H9 (cell line): ENCODE measurements at regions not wholly inside any gene's neighbourhood (a gene's known extent, or its start where the extent isn't known, plus 50 kb on each side); places are given as distances from the start of the nearest gene placed in this dataset.

ENCODE experiments used
- DNase-seq: peaks from one replicate; pipeline ENCODE4 v3.0.0-alpha.2; 2017
- H2AFZ ChIP-seq: one replicate; pipeline ENCODE4 v1.6.1; 2013; ENCODE audit warnings: mild to moderate bottlenecking, low read length, control low read depth, moderate library complexity
- H2AK5ac ChIP-seq: 2 replicates; pipeline ENCODE4 v1.6.1; 2013; ENCODE audit warnings: low read length, control low read depth, mixed read lengths; ENCODE audit not compliant: insufficient read length
- H2BK120ac ChIP-seq: one replicate; pipeline ENCODE4 v1.6.1; 2013; ENCODE audit warnings: low read depth, mild to moderate bottlenecking, low read length, control low read depth, inconsistent platforms; ENCODE audit not compliant: poor library complexity, severe bottlenecking
- H2BK12ac ChIP-seq: 2 replicates; pipeline ENCODE4 v1.6.1; 2013; ENCODE audit warnings: low read length, control low read depth, mixed read lengths, low read depth; ENCODE audit not compliant: insufficient read length
- H2BK15ac ChIP-seq: 2 replicates; pipeline ENCODE4 v1.6.1; 2013; ENCODE audit warnings: low read depth, low read length, control low read depth
- H2BK20ac ChIP-seq: one replicate; pipeline ENCODE4 v1.6.1; 2013; ENCODE audit warnings: low read depth, mild to moderate bottlenecking, low read length, control low read depth, inconsistent platforms; ENCODE audit not compliant: poor library complexity, severe bottlenecking
- H2BK5ac ChIP-seq: 2 replicates; pipeline ENCODE4 v1.6.1; 2013; ENCODE audit warnings: low read length, control low read depth, mixed read lengths; ENCODE audit not compliant: insufficient read length
- H3K14ac ChIP-seq: 2 replicates; pipeline ENCODE4 v1.6.1; 2013; ENCODE audit warnings: low read length, control low read depth; ENCODE audit not compliant: insufficient read depth
- H3K18ac ChIP-seq: 2 replicates; pipeline ENCODE4 v1.6.1; 2013; ENCODE audit warnings: low read depth, mild to moderate bottlenecking, mixed read lengths, low read length, control low read depth; ENCODE audit not compliant: insufficient read length
- H3K23ac ChIP-seq: 2 replicates; pipeline ENCODE4 v1.6.1; 2013; ENCODE audit warnings: low read length, control low read depth, mixed read lengths, low read depth; ENCODE audit not compliant: insufficient read length
- H3K23me2 ChIP-seq: 2 replicates; pipeline ENCODE4 v1.6.1; 2013; ENCODE audit warnings: low read depth, mild to moderate bottlenecking, mixed read lengths, low read length, control low read depth; ENCODE audit not compliant: insufficient read length, poor library complexity, severe bottlenecking
- H3K27ac ChIP-seq: 2 replicates; pipeline ENCODE4 v1.5.1; 2013; ENCODE audit warnings: low read length, control low read depth, mixed read lengths, low read depth; ENCODE audit not compliant: insufficient read length
- H3K27me3 ChIP-seq: 2 replicates; pipeline ENCODE4 v1.6.1; 2013; ENCODE audit warnings: low read length, control low read depth, inconsistent platforms; ENCODE audit not compliant: insufficient read depth
- H3K4ac ChIP-seq: 2 replicates; pipeline ENCODE4 v1.6.1; 2013; ENCODE audit warnings: low read depth, mild to moderate bottlenecking, control low read depth, inconsistent platforms, low read length, moderate library complexity
- H3K4me1 ChIP-seq: 2 replicates; pipeline ENCODE4 v1.6.1; 2013; ENCODE audit warnings: low read length, control low read depth, inconsistent platforms; ENCODE audit not compliant: insufficient read depth
- H3K4me2 ChIP-seq: 2 replicates; pipeline ENCODE4 v1.6.1; 2013; ENCODE audit warnings: low read length, control low read depth, mixed read lengths; ENCODE audit not compliant: insufficient read length, insufficient read depth
- H3K56ac ChIP-seq: 2 replicates; pipeline ENCODE4 v1.6.1; 2013; ENCODE audit warnings: low read depth, mild to moderate bottlenecking, mixed read lengths, low read length, control low read depth; ENCODE audit not compliant: insufficient read length
- H3K79me1 ChIP-seq: 2 replicates; pipeline ENCODE4 v1.6.1; 2013; ENCODE audit warnings: low read depth, mild to moderate bottlenecking, moderate library complexity, low read length, control low read depth, inconsistent platforms; ENCODE audit not compliant: insufficient read depth, poor library complexity, severe bottlenecking
- H3K79me2 ChIP-seq: 2 replicates; pipeline ENCODE4 v1.6.1; 2013; ENCODE audit warnings: low read length, control low read depth, inconsistent platforms; ENCODE audit not compliant: insufficient read depth
- H3K9ac ChIP-seq: 2 replicates; pipeline ENCODE4 v1.6.1; 2013; ENCODE audit warnings: low read length, control low read depth, mixed read lengths; ENCODE audit not compliant: insufficient read length; ENCODE audit errors: extremely low read depth
- H3K9me3 ChIP-seq: one replicate; pipeline ENCODE4 v1.6.1; 2013; ENCODE audit warnings: low read depth, low read length, inconsistent platforms; ENCODE audit not compliant: control insufficient read depth
- H3T11ph ChIP-seq: one replicate; pipeline ENCODE4 v1.6.1; 2013; ENCODE audit warnings: mild to moderate bottlenecking, low read length, control low read depth, inconsistent platforms
- H4K20me1 ChIP-seq: one replicate; pipeline ENCODE4 v1.6.1; 2013; ENCODE audit not compliant: control insufficient read depth, insufficient read length, insufficient read depth
- H4K5ac ChIP-seq: 2 replicates; pipeline ENCODE4 v1.6.1; 2013; ENCODE audit warnings: low read depth, mild to moderate bottlenecking, mixed read lengths, low read length, control low read depth; ENCODE audit not compliant: insufficient read length
- H4K8ac ChIP-seq: replicated peaks from 2 replicates; pipeline ENCODE4 v1.6.1; 2013; ENCODE audit warnings: low read length, control low read depth, mixed read lengths, low read depth; ENCODE audit not compliant: insufficient read length
- H4K91ac ChIP-seq: 2 replicates; pipeline ENCODE4 v1.6.1; 2013; ENCODE audit warnings: low read depth, mild to moderate bottlenecking, moderate library complexity, mixed read lengths, low read length, control low read depth; ENCODE audit not compliant: insufficient read length
- H3K27ac Mint-ChIP-seq, 3 experiments: 2 replicates in 2 of 3; 3 replicates in 1 of 3; pipeline ENCODE4 v1.8.0; 2020 to 2021; ENCODE audit warnings: mixed read lengths in 3 of 3, mild to moderate bottlenecking in 1 of 3, moderate library complexity in 1 of 3
- H3K27me3 Mint-ChIP-seq: 2 replicates; pipeline ENCODE4 v1.8.0; 2021; ENCODE audit warnings: low read depth, mild to moderate bottlenecking, moderate library complexity, mixed read lengths
- H3K36me3 Mint-ChIP-seq, 3 experiments: 2 replicates in 2 of 3; 3 replicates in 1 of 3; pipeline ENCODE4 v1.8.0; 2020 to 2021; ENCODE audit warnings: low read depth in 3 of 3, mixed read lengths in 3 of 3; ENCODE audit not compliant: insufficient read depth in 1 of 3
- H3K4me1 Mint-ChIP-seq, 2 experiments: 2 replicates each; pipeline ENCODE4 v1.8.0; 2020; ENCODE audit warnings: mixed read lengths in 2 of 2
- H3K4me3 Mint-ChIP-seq, 2 experiments: 2 replicates in 1 of 2; 3 replicates in 1 of 2; pipeline ENCODE4 v1.8.0; 2020 to 2021; ENCODE audit warnings: mild to moderate bottlenecking in 2 of 2, mixed read lengths in 2 of 2, moderate library complexity in 1 of 2
- H3K9me3 Mint-ChIP-seq, 2 experiments: 2 replicates in 1 of 2; 3 replicates in 1 of 2; pipeline ENCODE4 v1.8.0; 2020; ENCODE audit warnings: mild to moderate bottlenecking in 2 of 2, mixed read lengths in 2 of 2, moderate library complexity in 1 of 2
- WGBS: extraction: QIAGEN DNeasy Blood & Tissue Kit; methylation state at CpG from one replicate; pipeline ENCODE4 v1.1.7; 2013; ENCODE audit warnings: missing lambda C conversion rate, low lambda C conversion rate, mixed read lengths; ENCODE audit not compliant: insufficient read length; ENCODE audit errors: extremely low coverage; 5-methylcytosine and 5-hydroxymethylcytosine counted together
- TF ChIP-seq, protein P1 (sequence below): fragments of 200-600 bp; sonication (generic); conservative IDR thresholded peaks from 3 replicates; pipeline ENCODE4 v1.8.0; 2021; ENCODE audit warnings: antibody characterized with exemption, mild to moderate bottlenecking

DNA sequence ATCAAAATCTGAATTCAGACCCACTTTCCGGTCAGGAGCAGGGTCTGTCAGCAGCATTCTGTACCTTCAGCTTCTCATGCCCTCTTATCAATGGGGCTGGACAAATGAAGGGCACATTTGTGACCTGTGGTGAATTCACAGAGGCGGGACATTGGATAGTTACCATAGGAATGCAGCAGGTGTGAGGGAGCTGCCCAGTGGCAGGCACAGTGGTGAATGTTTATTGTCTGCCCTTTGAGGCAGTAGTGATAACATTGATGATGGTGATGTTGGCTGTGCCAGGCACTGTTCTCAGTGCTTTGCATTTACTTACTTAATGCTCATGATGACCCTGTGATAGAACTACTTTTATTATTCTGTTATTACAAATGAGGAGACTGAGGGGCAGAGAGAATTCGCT is 101.2 kb upstream of the KIT start:
- Histone ChIP-seq H3K23ac (no peak overlapping the region), H3K79me2 (no peaks in the 10 kb centered on the region), H3K14ac (no peak overlapping the region), H3K4me1 (no peaks in the 10 kb centered on the region), H3T11ph (no peak overlapping the region), H2BK20ac (no peak overlapping the region), H3K18ac (no peak overlapping the region), H3K79me1 (no peaks in the 10 kb centered on the region), H3K27ac (no peak overlapping the region), H3K4ac (no peak overlapping the region), H2AK5ac (no peak overlapping the region), H3K9ac (no peak overlapping the region), H3K4me2 (no peak overlapping the region), H4K91ac (no peak overlapping the region), H2BK15ac (no peak overlapping the region), H4K8ac (no peak overlapping the region), H3K9me3 (no peaks in the 10 kb centered on the region), H2BK120ac (no peak overlapping the region), H3K27me3 (no peaks in the 10 kb centered on the region), H2AFZ (no peak overlapping the region), H3K23me2 (no peaks in the 10 kb centered on the region), H2BK5ac (no peak overlapping the region), H4K20me1 (no peaks in the 10 kb centered on the region), H2BK12ac (no peak overlapping the region), H4K5ac (no peak overlapping the region), H3K56ac (no peak overlapping the region)
- no peak for DNase-seq
- H3K36me3 Mint-ChIP-seq: no peaks in the 10 kb centered on the region
- H3K4me3 Mint-ChIP-seq: no peak overlapping the region
- H3K27me3 Mint-ChIP-seq: peaks cover 1% of the 10 kb centered on the region; the same call in 1 of the 2 replicates
- no peaks in the 10 kb centered on the region for H3K9me3 Mint-ChIP-seq
- no peak overlapping the region; a peak in 1 of 7 replicates for H3K27ac Mint-ChIP-seq
- peaks cover 6 to 8% of the 10 kb centered on the region in 2 experiments for H3K4me1 Mint-ChIP-seq
- WGBS: no CpG with 5 or more reads among the region's 3 CpGs
- TF ChIP-seq, protein P1, sequence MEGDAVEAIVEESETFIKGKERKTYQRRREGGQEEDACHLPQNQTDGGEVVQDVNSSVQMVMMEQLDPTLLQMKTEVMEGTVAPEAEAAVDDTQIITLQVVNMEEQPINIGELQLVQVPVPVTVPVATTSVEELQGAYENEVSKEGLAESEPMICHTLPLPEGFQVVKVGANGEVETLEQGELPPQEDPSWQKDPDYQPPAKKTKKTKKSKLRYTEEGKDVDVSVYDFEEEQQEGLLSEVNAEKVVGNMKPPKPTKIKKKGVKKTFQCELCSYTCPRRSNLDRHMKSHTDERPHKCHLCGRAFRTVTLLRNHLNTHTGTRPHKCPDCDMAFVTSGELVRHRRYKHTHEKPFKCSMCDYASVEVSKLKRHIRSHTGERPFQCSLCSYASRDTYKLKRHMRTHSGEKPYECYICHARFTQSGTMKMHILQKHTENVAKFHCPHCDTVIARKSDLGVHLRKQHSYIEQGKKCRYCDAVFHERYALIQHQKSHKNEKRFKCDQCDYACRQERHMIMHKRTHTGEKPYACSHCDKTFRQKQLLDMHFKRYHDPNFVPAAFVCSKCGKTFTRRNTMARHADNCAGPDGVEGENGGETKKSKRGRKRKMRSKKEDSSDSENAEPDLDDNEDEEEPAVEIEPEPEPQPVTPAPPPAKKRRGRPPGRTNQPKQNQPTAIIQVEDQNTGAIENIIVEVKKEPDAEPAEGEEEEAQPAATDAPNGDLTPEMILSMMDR: no peak
